HepG2 (cell line): ENCODE measurements at regions not wholly inside any gene's neighbourhood (a gene's known extent, or its start where the extent isn't known, plus 50 kb on each side); places are given as distances from the start of the nearest gene placed in this dataset.

Experiments
- ATAC-seq: fragments of 200-7000 bp; cut with Tn5 transposase; 3 replicates; pipeline ENCODE4 v1.9.1; 2020; ENCODE audit warnings: mild to moderate bottlenecking, moderate library complexity
- BruUV-seq: library from RNA; stranded (reverse); fragments of 400-500 nt; replicated peaks from 2 replicates; lab custom pipeline; 2021; lab: Mats Ljungman, UMichigan
- CTCF ChIA-PET: fragments of 300-600 bp; formaldehyde crosslinking; extraction: SDS; loops from one replicate; lab custom pipeline; 2021; ENCODE audit warnings: low total read pairs, inconsistent platforms, low intra/inter-chr PET ratio; lab: Yijun Ruan, JAX
- POLR2A ChIA-PET: fragments of 350-600 bp; sonication (Branson Sonifier 250); formaldehyde crosslinking; loops from one replicate; lab custom pipeline; 2020; ENCODE audit warnings: antibody characterized with exemption, inconsistent platforms; lab: Yijun Ruan, JAX
- DNase-seq: peaks from one replicate; pipeline ENCODE4 v3.0.0-alpha.2; 2015; ENCODE audit warnings: low spot score
- FAIRE-seq: peaks from 3 replicates; lab custom pipeline; 2011; peaks lifted over from hg19 to GRCh38; lab: Jason Lieb, UNC
- H2AFZ ChIP-seq: one replicate; pipeline ENCODE4 v1.6.1; 2011; ENCODE audit warnings: low read length, inconsistent platforms
- H3K27ac ChIP-seq: fragments of 300-600 bp; 3 replicates; pipeline ENCODE4 v1.8.0; 2011; ENCODE audit warnings: mixed run types, mild to moderate bottlenecking, mixed read lengths, low read length, inconsistent platforms; ENCODE audit not compliant: insufficient read depth; ENCODE audit errors: extremely low read length
- H3K27me3 ChIP-seq, 2 experiments: fragments of 200-600 bp in 1 of 2; 2 replicates in 1 of 2; 3 replicates in 1 of 2; pipeline versions ENCODE4 v1.6.0 to v1.8.0; 2011; ENCODE audit warnings: low read length in 2 of 2, mild to moderate bottlenecking in 2 of 2, moderate library complexity in 2 of 2, inconsistent platforms in 1 of 2; ENCODE audit not compliant: insufficient read depth in 2 of 2, control insufficient read depth in 1 of 2
- H3K36me3 ChIP-seq, 2 experiments: fragments of 200-600 bp in 1 of 2; replicated peaks in 1 of 2; 2 replicates in 1 of 2; 3 replicates in 1 of 2; pipeline versions ENCODE4 v1.5.1 to v1.8.0; 2011; ENCODE audit warnings: low read length in 2 of 2, inconsistent platforms in 1 of 2; ENCODE audit not compliant: insufficient read depth in 2 of 2, control insufficient read depth in 1 of 2
- H3K4me1 ChIP-seq: 2 replicates; pipeline ENCODE4 v1.5.1; 2012; ENCODE audit warnings: low read length, inconsistent platforms; ENCODE audit not compliant: insufficient read depth
- H3K4me2 ChIP-seq: 2 replicates; pipeline ENCODE4 v1.6.0; 2011; ENCODE audit warnings: low read depth, low read length, inconsistent platforms
- H3K4me3 ChIP-seq, 3 experiments: fragments of 200-600 bp in 1 of 3; sonication (generic), shearing (Covaris generic) in 1 of 3; replicated peaks in 1 of 3; 2 replicates each; pipeline ENCODE4 v1.5.1; 2011 to 2016; ENCODE audit warnings: low read length in 3 of 3, inconsistent platforms in 2 of 3, low read depth in 2 of 3, mild to moderate bottlenecking in 2 of 3, control low read depth in 1 of 3, mixed read lengths in 1 of 3; ENCODE audit not compliant: insufficient read depth in 1 of 3
- H3K79me2 ChIP-seq: one replicate; pipeline ENCODE4 v1.6.1; 2011; ENCODE audit warnings: low read length, inconsistent platforms; ENCODE audit not compliant: insufficient read depth
- H3K9ac ChIP-seq: 2 replicates; pipeline ENCODE4 v1.6.0; 2011; ENCODE audit warnings: mild to moderate bottlenecking, low read depth, low read length, inconsistent platforms; ENCODE audit not compliant: insufficient read depth
- H3K9me3 ChIP-seq: 2 replicates; pipeline ENCODE4 v1.5.1; 2012; ENCODE audit warnings: mild to moderate bottlenecking, low read length
- H4K20me1 ChIP-seq: 2 replicates; pipeline ENCODE4 v1.6.0; 2011; ENCODE audit warnings: inconsistent platforms, mild to moderate bottlenecking, low read length, moderate library complexity; ENCODE audit not compliant: insufficient read depth
- ARID3A ChIP-seq: IDR thresholded peaks from 2 replicates; pipeline ENCODE4 v1.6.1; 2012; ENCODE audit warnings: low read depth, low read length, improper control_type of control experiment
- CBX2 ChIP-seq, 2 experiments: fragments of 200-600 bp in 1 of 2; sonication (generic); formaldehyde crosslinking in 1 of 2; IDR thresholded peaks; 2 replicates each; pipeline versions ENCODE4 v1.7.0 to v1.8.1; 2018 to 2022; ENCODE audit warnings: low read depth in 2 of 2, low read length in 1 of 2, mild to moderate bottlenecking in 1 of 2, missing genetic modification reagents in 1 of 2
- ELF4 ChIP-seq: sonication (generic); formaldehyde crosslinking; IDR thresholded peaks from 2 replicates; pipeline ENCODE4 v1.5.0; 2020; ENCODE audit warnings: missing genetic modification reagents, mild to moderate bottlenecking, moderate library complexity, borderline replicate concordance
- HIVEP1 ChIP-seq: sonication (generic); formaldehyde crosslinking; IDR thresholded peaks from 2 replicates; pipeline ENCODE4 v1.4.0; 2020; ENCODE audit warnings: mild to moderate bottlenecking, missing genetic modification reagents
- KDM1A ChIP-seq: IDR thresholded peaks from 2 replicates; pipeline ENCODE4 v1.6.1; 2016; ENCODE audit warnings: missing compliant biosample characterization
- NCOA1 ChIP-seq: sonication (generic); formaldehyde crosslinking; IDR thresholded peaks from 2 replicates; pipeline ENCODE4 v1.9.0; 2021; ENCODE audit warnings: missing genetic modification reagents
- PHF21A ChIP-seq: sonication (generic); formaldehyde crosslinking; IDR thresholded peaks from 2 replicates; pipeline ENCODE4 v1.5.0; 2020; ENCODE audit warnings: mild to moderate bottlenecking, missing genetic modification reagents
- RBAK ChIP-seq: sonication (generic); formaldehyde crosslinking; IDR thresholded peaks from 2 replicates; pipeline ENCODE4 v1.5.1; 2020; ENCODE audit warnings: mild to moderate bottlenecking, missing genetic modification reagents
- RXRA ChIP-seq: sonication (generic); formaldehyde crosslinking; IDR thresholded peaks from 2 replicates; pipeline ENCODE4 v1.5.1; 2020; ENCODE audit warnings: missing genetic modification reagents
- SMAD9 ChIP-seq: sonication (generic); formaldehyde crosslinking; IDR thresholded peaks from 2 replicates; pipeline ENCODE4 v1.5.1; 2020; ENCODE audit warnings: mild to moderate bottlenecking, missing genetic modification reagents
- SPEN ChIP-seq: sonication (generic); formaldehyde crosslinking; IDR thresholded peaks from 2 replicates; pipeline ENCODE4 v1.5.1; 2020; ENCODE audit warnings: low read depth, mild to moderate bottlenecking, missing genetic modification reagents
- ZNF546 ChIP-seq: sonication (generic); formaldehyde crosslinking; conservative IDR thresholded peaks from 2 replicates; pipeline ENCODE4 v1.8.1; 2023; ENCODE audit warnings: mild to moderate bottlenecking, missing genetic modification reagents
- ZSCAN30 ChIP-seq: sonication (generic); formaldehyde crosslinking; IDR thresholded peaks from 2 replicates; pipeline ENCODE4 v1.5.0; 2020; ENCODE audit warnings: mild to moderate bottlenecking, missing genetic modification reagents
- WGBS: methylation state at CpG from one replicate; pipeline ENCODE4 v1.1.6; 2017; ENCODE audit warnings: low lambda C conversion rate; 5-methylcytosine and 5-hydroxymethylcytosine counted together
- in situ Hi-C: cut with HindIII; loops from 2 replicates; pipeline ENCODE4 v1.10.0; 2017; ENCODE audit warnings: low pct_unique_long_range_greater_than_20kb; ENCODE audit not compliant: extremely low pct_ligation_motif_present
- intact Hi-C: fragments of 100-400 bp; cut with micrococcal nuclease; formaldehyde crosslinking; loops from one replicate; pipeline ENCODE4 v1.10.0; 2022; ENCODE audit not compliant: unreplicated experiment
- TF ChIP-seq, protein P1 (sequence below): sonication (generic); formaldehyde crosslinking; IDR thresholded peaks from 2 replicates; pipeline ENCODE4 v1.8.0; 2022; ENCODE audit warnings: missing genetic modification reagents, mild to moderate bottlenecking, moderate library complexity, borderline replicate concordance
- TF ChIP-seq, protein P2 (sequence below): sonication (generic); formaldehyde crosslinking; IDR thresholded peaks from 2 replicates; pipeline ENCODE4 v1.4.0; 2020; ENCODE audit warnings: missing genetic modification reagents, borderline replicate concordance

GRCh38 chr20:53676987-53677386 is 83.3 kb upstream of the ZNF217 start (continued):
- TF ChIP-seq KDM1A (CRISPR knock-in tag) (peak; percentile 76), RBAK (no peak), PHF21A (CRISPR knock-in tag) (0 out of 2 replicates have a peak, but pooled peaks have one; percentile 1), ZNF546 (0 out of 2 replicates have a peak, but pooled peaks have one; percentile 41), NCOA1 (CRISPR knock-in tag) (0 out of 2 replicates have a peak, but pooled peaks have one; percentile 6), SMAD9 (CRISPR knock-in tag) (0 out of 2 replicates have a peak, but pooled peaks have one; percentile 40), ZSCAN30 (CRISPR knock-in tag) (0 out of 2 replicates have a peak, but pooled peaks have one; percentile 1), CBX2 (IDR thresholded peaks at IDR 0.05; ENCODE audit: low read depth, low read length) (no peak), CBX2 (CRISPR knock-in tag; IDR thresholded peaks at IDR 0.05; ENCODE audit: low read depth) (0 out of 2 replicates have a peak, but pooled peaks have one; percentile 47)

- no peak overlapping the region; a peak in 1 of 6 replicates for H3K4me3 ChIP-seq
- H2AFZ ChIP-seq = no peak overlapping the region
- no peak for ATAC-seq
- ChIA-PET POLR2A (interaction anchor here (1.1 to 4.4 kb wide), 18 partner anchors 10 to 263 kb away, joined by 3 to 51 read pairs (median 10); partner anchors contain the start of gene ZNF217), CTCF (interaction anchor here (2.1 kb wide), 1 partner anchor 97 kb away, joined by 11 read pairs; no protein-coding TSS in a partner anchor)
- in situ Hi-C loops (no loop called here), intact Hi-C loops (loop anchor here (5.0 kb wide), 1 partner anchor 111 kb away; no protein-coding TSS in a partner anchor)
- no peak overlapping the region for H3K9ac ChIP-seq
- BruUV-seq = no TSS peak
- peak overlapping the region; percentile 90 for H3K27ac ChIP-seq
- no peaks in the 10 kb centered on the region for H3K36me3 ChIP-seq
- peaks cover 53% of the 10 kb centered on the region for H3K4me1 ChIP-seq
- DNase-seq = no peak
- H3K9me3 ChIP-seq = no peaks in the 10 kb centered on the region
- no peak for FAIRE-seq
- H3K27me3 ChIP-seq = no peaks in the 10 kb centered on the region
- WGBS = 49% methylated on average over 2 of the region's 2 CpGs
- H3K4me2 ChIP-seq = no peak overlapping the region; the same call in 1 of the 2 replicates
- H4K20me1 ChIP-seq = no peaks in the 10 kb centered on the region
- H3K79me2 ChIP-seq = no peaks in the 10 kb centered on the region
- no peak for TF ChIP-seq ARID3A
- peak; percentile 37; the same call in 1 of the 2 replicates for TF ChIP-seq RXRA (CRISPR knock-in tag)
- TF ChIP-seq, protein P1, sequence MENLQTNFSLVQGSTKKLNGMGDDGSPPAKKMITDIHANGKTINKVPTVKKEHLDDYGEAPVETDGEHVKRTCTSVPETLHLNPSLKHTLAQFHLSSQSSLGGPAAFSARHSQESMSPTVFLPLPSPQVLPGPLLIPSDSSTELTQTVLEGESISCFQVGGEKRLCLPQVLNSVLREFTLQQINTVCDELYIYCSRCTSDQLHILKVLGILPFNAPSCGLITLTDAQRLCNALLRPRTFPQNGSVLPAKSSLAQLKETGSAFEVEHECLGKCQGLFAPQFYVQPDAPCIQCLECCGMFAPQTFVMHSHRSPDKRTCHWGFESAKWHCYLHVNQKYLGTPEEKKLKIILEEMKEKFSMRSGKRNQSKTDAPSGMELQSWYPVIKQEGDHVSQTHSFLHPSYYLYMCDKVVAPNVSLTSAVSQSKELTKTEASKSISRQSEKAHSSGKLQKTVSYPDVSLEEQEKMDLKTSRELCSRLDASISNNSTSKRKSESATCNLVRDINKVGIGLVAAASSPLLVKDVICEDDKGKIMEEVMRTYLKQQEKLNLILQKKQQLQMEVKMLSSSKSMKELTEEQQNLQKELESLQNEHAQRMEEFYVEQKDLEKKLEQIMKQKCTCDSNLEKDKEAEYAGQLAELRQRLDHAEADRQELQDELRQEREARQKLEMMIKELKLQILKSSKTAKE = no peak
- 0 out of 2 replicates have a peak, but pooled peaks have one; percentile 21 for TF ChIP-seq ELF4 (CRISPR knock-in tag)
- TF ChIP-seq, protein P2, sequence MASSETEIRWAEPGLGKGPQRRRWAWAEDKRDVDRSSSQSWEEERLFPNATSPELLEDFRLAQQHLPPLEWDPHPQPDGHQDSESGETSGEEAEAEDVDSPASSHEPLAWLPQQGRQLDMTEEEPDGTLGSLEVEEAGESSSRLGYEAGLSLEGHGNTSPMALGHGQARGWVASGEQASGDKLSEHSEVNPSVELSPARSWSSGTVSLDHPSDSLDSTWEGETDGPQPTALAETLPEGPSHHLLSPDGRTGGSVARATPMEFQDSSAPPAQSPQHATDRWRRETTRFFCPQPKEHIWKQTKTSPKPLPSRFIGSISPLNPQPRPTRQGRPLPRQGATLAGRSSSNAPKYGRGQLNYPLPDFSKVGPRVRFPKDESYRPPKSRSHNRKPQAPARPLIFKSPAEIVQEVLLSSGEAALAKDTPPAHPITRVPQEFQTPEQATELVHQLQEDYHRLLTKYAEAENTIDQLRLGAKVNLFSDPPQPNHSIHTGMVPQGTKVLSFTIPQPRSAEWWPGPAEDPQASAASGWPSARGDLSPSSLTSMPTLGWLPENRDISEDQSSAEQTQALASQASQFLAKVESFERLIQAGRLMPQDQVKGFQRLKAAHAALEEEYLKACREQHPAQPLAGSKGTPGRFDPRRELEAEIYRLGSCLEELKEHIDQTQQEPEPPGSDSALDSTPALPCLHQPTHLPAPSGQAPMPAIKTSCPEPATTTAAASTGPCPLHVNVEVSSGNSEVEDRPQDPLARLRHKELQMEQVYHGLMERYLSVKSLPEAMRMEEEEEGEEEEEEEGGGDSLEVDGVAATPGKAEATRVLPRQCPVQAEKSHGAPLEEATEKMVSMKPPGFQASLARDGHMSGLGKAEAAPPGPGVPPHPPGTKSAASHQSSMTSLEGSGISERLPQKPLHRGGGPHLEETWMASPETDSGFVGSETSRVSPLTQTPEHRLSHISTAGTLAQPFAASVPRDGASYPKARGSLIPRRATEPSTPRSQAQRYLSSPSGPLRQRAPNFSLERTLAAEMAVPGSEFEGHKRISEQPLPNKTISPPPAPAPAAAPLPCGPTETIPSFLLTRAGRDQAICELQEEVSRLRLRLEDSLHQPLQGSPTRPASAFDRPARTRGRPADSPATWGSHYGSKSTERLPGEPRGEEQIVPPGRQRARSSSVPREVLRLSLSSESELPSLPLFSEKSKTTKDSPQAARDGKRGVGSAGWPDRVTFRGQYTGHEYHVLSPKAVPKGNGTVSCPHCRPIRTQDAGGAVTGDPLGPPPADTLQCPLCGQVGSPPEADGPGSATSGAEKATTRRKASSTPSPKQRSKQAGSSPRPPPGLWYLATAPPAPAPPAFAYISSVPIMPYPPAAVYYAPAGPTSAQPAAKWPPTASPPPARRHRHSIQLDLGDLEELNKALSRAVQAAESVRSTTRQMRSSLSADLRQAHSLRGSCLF = 0 out of 2 replicates have a peak, but pooled peaks have one; percentile 29
- TF ChIP-seq HIVEP1 (CRISPR knock-in tag) = no peak
- no peak for TF ChIP-seq SPEN
Measured at GRCh38 chr20:53676519-53676822, 82.8 kb upstream of the ZNF217 start.
